Epidermal melanocyte (primary cell): ENCODE measurements at regions not wholly inside any gene's neighbourhood (a gene's known extent, or its start where the extent isn't known, plus 50 kb on each side); places are given as distances from the start of the nearest gene placed in this dataset.
"Not testable (repeated sequence)": the region's sequence is repeated elsewhere in the genome, so short reads cannot be mapped to it uniquely, and the experiment has no call there.

ENCODE experiments used
- DNase-seq: peaks from one replicate; pipeline ENCODE4 v3.0.0; 2011; ENCODE audit warnings: low spot score; ENCODE audit not compliant: insufficient read length

DNA sequence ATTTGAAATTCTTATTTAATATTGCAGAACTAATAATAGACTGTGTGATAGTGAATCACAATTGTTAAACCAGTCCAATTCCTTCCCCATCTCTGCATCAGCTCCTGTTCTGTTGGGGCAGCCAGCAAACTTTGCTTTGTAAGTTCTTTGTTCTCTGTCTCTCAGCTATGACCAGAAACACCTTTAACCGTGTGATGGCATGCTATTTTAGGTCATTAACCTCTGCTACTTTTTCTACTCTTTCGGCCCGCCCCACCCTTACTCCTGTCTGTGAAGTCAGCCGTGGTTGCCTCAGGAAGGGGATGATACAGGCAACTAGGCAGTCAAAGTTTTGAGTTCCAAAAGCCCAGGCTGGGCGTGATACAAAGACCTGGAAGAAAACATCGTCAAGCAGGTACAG lies 51.3 kb upstream of the EGFL6 start:
- no peak for DNase-seq

DNA sequence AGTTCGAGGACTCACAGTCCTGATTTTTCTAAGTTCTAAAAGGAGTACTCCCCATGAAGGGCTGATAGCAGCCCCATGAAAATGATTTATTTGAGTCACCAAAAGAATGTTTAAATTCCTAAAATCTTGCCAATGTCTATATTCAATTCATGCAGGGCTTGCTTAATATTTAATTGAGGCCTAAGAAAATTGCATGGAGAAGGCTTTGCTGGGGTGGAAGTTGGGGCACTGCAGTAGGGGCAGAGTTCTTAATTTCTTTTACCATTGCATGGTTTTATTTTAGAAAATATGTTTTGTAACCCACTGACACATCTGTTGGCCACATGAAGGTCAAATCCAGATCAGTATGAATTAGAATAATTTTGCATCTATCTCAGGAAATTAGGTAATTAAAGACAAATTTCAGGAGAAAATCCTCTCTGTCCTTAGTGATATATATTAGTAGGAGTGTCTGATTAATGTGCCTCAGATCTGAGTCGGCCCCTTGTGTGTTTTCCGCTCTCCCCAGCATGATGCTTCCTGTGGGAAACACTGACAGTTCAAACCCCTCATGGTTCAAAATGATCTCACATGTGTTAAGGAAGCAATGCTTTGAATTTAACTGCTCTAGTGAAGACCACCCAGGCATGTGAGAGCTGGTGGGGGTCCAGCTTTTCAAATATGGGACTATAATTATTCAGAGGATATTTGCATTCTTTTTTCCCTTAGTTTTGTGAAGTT lies 54.0 kb upstream of the EGFL6 start:
- DNase-seq: peak; percentile 16

DNA sequence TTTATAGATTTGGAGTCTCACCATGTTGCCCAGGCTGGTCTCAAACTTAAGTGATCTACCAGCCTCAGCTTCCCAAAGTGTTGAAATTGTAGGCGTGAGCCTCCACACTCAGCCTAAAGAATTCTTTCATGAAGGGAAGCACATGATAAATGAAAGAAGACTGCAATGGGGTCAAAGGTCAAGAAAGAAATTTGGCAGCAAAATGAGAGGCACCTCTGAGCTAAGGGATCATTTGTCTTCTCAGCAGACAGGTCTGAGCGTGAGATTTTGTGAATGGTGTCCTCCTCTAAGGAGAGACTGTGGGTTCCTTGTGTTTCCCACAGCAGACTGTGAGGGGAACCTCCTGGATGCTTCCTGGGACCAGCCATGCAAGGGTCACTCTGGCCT lies 57.5 kb upstream of the EGFL6 start:
- no peak for DNase-seq

DNA sequence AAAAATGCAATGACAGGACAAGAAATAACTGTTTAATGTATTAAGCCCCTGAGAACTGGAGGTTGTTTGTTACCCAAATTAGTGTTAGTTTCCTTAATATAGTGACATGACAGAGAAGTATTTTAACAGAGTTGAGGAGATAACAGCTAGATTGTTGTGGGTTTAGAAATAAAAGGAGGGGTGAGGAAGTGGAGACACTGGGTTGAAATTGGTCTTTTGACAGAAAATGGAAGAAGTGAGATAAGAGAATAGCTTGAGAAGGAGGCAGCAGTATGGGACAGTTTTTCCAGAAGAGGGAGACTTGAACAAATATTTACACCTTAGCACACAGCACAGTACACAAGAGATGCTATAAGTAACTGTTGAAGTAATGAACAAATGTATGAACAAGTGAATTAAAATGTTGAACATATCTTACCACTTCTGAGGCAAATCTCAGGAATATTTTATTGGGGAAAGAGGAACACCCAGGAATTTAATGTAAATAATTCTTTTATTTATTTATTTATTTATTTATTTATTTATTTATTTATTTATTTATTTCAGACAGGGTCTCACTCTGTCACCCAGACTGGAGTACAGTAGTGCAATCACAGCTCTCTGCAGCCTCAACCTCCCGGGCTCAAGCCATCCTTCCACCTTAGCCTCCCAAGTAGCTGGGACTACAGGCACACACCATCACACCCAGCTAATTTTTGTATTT lies 58.0 kb upstream of the EGFL6 start:
- no peak for DNase-seq

DNA sequence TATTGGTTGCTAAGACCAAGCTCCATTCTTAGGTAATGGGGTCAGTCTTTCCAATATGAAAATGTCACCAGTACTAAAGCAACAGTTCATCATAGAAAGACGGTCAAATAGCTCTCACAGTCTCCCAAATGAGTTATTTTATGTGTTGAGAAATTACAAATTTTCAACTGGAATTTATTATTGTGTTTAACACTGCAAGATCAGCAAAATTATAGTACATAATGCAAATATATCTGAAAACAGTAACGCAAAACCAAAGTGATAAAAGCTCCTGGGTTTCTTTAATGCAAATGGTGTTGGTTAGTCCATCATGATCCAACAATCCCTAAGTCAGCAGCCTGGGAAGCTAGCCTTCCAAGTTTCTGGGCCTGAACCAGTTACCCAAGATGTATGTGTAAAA lies 61.5 kb upstream of the EGFL6 start:
- no peak for DNase-seq

DNA sequence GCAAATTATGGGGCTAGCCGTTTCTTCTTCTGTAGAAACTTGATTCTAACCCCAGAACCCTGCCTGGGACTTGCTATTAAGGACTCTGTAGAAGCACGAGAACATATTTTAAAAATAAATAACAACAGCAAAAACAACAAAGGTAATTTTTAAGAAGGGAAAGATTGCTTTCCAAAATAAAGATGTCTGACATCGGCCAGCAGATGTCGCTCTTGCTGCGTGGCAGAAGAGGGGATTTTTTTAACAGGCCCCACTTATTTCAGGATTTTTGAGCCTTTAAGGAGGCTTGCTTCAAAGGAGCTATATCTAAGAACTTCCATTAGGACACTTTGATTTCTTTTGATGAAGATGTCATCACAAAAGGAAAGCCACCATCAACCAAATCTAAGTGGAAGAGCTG lies 62.8 kb upstream of the EGFL6 start:
- peak; percentile 23 for DNase-seq

DNA sequence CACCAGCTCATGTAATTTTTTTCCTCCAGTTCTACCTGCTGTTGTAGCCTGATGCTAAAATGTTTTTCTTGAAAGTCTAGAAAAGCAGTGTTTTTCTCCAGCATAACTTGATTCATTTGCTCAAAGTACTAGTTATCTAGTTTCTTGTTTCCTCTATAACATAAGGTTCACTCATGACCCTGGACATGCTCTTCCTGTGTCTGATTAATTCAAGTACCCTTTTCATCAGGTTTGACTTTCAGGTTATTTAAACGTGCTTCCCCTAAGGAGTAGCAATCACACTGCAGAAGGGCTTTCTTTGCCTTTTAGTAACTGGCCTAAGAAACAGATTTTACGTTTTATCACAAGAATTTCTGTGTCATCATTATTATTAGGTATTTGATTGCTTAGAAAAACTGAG lies 66.8 kb upstream of the EGFL6 start:
- DNase-seq: no peak

DNA sequence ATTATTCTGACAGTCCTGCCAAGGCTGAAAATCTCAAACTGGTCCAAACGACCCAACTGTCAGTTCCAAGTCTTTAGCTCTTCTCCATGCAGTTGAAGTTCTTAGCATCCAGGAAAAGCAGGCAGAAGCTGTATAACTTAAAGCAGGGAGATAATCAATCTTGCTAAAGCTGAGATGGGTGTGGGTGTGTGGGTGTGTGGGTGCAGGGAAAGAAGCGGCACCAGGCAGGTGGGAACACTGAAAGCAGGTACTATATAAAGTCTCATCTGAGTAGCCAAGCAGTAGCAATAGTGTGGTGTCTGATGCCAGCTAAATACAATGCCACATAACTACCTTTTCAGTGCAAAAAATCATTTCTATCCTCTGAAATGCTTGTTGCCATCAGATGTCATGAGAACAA lies 69.7 kb upstream of the EGFL6 start:
- DNase-seq: no peak

DNA sequence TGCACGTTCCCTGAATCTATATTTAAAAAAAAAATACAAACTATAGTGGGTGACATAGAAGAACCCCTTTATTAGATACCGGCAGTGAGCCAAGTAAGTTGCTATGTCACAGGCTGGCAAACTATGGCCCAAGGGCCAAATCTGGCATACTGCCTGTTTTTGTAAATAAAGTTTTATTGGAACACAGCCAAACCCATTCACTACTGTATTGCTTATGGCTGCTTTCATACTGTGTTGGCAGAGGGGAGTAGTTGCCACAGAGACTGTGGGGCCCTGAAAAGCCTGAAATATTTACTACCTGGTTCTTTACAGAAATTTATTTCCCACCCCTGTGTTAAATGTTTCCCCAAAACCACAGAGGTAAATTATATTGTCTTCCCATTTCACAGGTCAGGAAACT lies 71.2 kb upstream of the EGFL6 start:
- no peak for DNase-seq

DNA sequence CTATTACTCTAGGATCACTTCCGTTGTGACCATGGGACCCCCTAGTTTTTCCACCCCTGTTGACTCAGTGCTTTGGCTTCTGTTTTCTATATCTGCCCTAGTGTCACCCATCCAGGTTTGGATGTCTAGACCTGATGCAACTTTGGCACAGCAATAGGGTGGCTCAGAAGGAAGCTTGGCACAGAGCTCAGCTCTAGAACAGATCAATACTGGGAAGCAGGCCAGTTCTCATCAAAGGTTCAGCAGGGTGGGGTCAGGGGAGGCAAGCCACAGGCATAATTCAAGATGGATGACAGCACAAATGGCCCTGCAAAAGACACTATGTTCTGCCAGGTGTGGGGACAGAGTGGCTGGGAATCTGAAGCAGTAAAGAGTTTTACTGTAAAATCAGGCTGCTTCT lies 74.2 kb upstream of the EGFL6 start:
- DNase-seq: no peak

DNA sequence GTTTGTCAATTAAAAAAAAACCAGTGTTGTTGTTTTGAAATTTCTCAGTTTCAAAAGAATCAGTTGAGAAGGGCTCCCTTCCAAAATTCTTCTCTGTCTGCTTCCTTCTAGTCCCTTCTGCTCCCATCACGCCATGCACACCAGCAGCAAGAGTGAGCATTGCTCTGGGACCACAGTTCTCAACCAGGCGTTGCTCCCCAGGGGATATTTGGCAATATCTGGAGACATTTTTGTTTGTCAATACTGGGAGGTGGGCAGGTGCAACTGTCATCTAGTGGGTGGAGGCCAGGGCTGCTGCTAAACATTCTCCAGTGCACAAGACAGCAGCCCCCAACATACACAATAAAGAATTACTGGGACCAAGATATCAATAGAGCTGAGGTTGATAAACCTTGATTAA lies 74.8 kb upstream of the EGFL6 start:
- no peak for DNase-seq

DNA sequence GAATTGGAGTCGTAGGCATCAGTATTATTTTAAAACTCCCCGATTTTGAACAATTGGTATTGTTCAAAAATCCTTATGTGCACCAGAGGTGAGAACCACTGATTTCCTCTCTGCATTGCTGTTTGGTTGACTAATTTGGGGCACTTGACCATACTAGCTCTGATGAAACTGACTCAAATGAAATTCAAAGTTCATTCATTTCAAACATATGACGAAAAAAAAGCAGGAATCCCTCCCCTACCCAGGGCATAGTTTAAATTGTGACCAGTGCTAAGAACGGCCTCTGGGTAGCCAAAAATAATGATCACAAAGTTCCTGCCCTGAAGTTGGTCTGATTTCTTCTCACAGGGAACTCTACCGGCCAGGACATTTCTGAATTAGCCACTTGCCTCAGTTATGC lies 75.7 kb upstream of the EGFL6 start:
- DNase-seq: no peak

DNA sequence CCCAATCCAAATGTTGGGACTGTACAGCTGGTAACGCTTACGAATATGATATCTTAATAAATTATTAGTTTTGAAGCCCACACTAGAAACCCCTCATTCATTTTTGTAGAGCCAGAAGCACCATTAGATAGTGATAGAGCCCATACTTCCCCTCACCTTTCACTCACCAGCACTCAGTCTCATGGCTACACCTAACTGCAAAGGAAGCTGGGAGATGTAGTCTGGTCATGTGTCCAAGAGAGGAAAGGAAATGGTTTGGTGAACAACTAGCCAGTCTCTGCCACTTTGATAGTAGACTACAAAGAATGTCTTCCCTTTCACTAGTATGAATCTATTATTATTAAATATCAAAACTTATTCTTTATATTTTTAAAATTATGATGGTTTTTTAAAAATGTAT lies 77.1 kb upstream of the EGFL6 start:
- no peak for DNase-seq

DNA sequence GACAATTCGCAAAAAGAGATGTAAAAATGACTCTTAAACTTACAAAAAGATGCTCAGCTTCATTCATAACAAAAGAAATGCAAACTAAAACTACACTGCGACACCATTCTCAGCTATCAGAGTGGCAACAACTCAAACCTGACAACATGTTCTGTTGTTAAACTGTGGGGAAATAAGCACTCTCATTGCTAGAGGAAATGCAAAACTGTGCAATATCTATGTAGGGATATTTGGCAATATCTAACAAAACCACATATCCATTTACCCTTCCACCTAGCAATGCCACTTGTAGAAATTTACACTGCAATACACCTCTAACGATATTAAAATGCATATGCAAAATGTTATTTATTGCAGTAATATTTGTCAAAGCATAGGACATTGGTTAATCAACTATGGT lies 78.3 kb upstream of the EGFL6 start:
- DNase-seq: no peak

DNA sequence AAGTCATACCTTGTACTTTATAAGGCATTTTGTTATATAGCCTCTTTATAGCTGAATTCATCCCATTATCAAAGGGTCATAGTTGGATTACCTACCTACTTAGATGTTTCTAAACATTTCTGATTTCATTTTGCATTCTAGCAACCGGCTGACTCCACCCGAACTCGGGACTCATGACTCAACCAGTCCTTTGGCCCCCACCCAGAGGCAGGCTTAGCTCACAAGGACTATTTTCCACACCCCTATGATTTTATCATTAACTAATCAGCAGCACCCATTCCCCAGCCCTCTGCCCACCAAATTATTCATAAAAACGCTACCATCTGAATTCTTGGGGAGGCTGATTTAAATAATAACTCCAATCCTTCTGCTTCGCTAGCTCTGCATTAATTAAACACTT lies 79.9 kb upstream of the EGFL6 start:
- DNase-seq: no peak

DNA sequence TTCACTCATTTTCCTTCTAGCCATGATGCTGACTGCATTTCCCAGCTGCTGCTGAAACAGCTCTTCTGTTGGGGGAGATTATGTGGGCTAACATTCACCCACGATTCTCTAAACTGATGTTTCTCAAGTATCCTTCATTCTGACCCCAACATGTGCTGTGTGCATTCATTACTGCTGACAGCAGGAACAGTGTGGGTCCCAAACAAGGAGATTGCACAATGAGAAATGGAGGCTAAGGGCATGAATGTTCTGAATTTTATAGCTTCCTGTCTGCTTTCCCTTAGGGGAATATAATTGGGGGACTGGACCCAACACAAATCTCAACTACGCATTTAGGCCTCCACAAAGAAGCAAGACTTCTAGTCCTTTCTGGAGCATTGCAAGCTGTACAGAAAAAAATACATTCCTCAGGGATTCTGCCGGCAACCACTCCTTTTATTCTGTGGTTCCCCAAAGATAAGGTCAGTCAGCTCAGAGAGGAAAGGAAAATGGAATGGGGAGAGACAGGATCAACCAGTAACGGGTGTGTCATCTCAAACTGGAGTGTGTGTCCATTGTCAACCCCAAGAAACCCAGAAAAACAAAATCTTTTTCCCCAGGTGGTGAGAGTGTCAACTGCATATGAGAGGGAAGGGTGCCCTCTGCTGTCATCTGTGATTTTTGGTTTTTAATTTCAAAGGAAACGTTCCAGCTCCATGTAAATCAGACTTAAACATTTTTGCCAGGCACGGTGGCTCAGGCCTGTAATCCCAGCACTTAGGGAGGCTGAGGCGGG lies 81.5 kb upstream of the EGFL6 start:
- peak; percentile 32 for DNase-seq

DNA sequence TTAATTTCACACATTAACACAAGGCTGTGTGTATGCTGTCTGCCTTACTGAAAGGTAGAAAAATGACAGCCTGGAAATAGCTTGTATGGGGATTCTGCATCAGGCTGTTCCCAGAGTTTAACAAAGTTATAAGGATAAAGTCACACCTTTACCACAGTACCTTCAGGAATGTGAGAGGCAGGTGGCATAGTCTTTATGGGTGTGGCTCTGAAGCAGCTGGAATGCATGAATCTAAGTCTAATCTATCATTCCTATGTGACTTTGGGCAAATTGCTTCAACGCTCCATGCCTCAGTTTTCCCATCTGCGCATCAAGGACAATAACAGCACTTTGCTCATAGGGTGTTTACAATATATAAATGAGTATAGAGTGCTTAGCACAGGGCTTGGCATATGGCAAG lies 84.2 kb upstream of the EGFL6 start:
- DNase-seq: no peak

DNA sequence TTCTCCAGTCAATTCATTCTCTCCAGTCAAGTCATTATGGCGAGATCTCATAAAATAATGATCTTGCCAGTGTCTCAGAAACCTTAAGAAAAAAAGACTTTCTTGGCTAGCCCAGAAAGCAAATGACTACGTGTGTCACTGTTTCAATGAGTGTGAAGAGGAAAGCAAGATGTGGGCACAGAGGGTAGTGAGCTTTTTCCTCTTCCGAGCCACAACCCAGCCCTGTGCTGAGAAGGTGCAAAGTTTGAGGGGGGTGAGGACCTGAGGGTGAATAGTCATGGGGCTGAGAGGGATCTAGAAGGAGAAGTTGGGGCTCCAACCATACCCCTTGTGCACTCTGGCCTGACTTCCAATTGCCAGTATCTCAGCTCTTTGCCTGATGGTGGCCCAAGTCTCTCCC lies 85.6 kb upstream of the EGFL6 start:
- no peak for DNase-seq

DNA sequence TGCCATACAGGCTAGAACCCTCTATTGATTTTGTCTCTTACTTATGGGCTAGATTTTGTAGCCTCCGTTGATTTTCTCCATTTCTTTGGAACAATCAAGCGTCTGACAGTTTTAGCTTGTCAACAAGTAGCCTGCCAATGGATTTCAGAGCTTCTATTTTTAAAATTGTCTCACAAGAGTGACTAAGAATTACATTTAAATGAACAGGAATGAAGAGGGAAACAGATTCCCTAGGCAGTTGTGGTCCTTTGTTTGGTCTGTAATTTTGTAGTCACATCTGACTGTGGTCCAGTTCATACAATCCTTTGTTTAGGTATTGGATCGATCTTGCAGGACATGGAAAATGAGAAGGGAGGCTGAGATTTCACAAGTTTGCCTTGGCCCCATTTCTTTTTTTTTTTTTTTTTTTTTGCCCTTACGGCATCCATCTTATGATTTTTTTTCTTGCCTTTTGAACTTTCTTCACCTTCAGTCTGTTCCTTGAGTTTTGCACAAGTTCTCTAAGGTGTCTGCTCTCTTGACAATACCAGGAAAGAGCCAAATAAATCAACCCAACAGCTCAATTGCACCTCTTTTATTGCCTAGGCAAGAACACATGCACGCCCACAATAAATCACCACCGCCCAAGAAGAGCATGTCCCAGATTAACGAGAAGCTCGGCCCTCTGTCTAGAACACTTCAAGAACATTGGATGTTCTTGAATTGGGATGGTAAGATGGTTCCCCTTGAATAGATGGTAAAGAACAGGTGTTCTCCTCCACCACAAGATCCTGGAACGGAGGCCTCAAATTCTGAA lies 86.5 kb upstream of the EGFL6 start:
- no peak for DNase-seq

DNA sequence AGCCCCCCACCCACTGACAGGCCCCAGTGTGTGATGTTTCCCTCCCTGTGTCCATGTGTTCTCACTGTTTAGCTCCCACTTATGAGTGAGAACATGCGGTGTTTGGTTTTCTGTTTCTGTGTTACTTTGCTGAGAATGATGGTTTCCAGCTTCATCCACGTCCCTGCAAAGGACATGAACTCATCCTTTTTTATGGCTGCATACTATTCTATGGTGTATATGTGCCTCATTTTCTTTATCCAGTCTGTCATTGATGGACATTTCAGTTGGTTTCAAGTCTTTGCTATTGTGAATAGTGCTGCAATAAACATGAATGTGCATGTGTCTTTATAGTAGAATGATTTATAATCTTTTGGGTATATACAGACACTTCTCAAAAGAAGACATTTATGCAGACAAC lies 88.6 kb upstream of the EGFL6 start:
- DNase-seq: not testable (repeated sequence)

DNA sequence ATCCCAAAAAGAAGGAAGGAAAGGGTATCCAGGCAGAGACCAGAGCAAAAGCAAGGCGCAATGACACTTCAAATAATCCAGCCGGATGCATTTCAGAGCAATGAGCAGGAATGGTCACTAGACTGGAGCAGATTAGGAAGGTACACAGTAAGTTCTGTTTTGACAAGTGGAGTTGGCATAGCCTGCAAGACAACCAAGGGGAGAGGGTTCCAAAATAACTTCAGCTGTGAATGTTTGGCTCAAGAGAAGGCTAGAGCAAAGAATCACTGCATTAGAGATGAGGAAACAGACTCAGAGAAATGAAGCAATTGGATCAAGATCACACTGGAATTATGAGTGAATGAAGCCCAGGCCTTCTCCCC lies 90.0 kb upstream of the EGFL6 start:
- no peak for DNase-seq
